GM18873 (cell line): ENCODE measurements at regions not wholly inside any gene's neighbourhood (a gene's known extent, or its start where the extent isn't known, plus 50 kb on each side); places are given as distances from the start of the nearest gene placed in this dataset.

Experiments used
- ATAC-seq: cut with Tn5 transposase; IDR thresholded peaks from one replicate; pipeline ENCODE4 v1.9.1; 2021; ENCODE audit warnings: mild to moderate bottlenecking, moderate library complexity, moderate number of reproducible peaks; ENCODE audit not compliant: unreplicated experiment, low FRiP score

DNA sequence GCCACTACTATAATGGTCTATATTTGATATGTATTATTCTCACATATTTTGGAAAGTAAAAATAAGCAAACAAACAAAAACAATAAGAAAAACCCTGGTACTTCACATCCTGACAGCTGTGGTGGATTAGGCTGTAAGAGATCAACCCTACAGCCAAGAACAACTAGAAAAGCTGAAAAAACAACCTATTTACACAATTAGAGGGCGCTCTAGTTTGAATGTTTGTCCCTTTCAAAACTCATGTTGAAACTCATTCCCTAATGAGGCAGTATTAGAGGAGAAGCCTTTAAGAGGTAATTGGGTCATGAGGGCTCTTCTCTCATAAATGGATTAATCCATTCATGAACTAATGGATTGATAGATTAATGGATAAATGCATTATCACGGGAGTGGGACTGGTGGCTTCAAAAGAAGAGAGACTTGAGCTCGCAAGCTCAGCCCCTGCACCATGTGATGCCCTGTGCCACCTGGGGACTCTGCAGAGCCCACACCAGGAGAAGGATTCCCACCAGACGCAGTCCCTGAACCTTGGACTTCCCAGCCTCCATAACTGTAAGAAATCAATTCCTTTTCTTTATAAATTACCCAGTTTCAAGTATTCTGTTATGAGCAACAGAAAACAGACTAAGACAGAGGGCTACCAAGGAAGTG is 733.9 kb upstream of the ARGLU1 start:
- ATAC-seq, result no peak

- ATAC-seq, result no peak
These were observed 731.8 kb upstream of the ARGLU1 start for GRCh38 chr13:107299717-107300116.

DNA sequence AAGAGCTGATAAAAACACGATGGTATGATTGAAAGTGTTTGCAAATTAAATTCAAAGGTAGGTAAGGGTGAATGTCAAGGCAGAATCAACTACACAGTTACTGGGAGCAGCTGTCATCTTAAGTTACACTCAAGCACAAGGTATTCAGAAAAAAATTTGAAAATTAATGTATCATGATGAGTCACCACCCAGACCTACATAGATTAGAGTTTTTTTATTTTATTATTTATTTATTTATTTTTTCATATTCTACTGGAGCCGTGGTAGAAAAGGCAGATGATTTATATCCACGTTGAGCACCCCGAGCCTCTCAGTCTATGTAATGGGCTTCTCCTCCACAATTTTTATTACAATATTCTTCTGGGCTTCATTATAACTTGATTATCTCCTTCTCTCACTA is 728.9 kb upstream of the ARGLU1 start:
- no peak for ATAC-seq

GRCh38 chr13:107295416-107296140 is 727.6 kb upstream of the ARGLU1 start:
- no peak for ATAC-seq

DNA sequence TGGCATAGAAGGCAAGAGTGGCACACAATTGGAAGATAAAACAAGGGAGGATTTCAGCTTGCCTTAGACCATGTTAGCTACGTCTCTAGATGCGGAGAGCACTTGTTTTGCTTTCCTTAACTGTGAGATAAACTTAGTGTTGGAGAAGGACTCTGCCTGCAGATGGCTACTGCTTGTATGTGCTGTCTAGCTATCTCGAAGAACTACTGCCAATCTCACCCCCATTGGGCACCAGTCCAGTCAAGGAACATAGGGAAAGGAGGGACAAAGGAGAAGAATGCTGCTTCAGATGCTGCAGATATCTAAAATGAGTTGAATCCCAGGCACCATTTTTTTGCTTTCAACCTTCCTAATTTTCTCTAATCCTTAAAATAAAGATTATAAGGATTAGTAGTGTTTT is 726.0 kb upstream of the ARGLU1 start:
- ATAC-seq, result no peak

- no peak for ATAC-seq
These were observed 723.9 kb upstream of the ARGLU1 start for GRCh38 chr13:107291875-107292274.

- ATAC-seq, result no peak
These were observed 721.6 kb upstream of the ARGLU1 start for GRCh38 chr13:107289540-107289939.

- ATAC-seq, result no peak
These were observed 716.2 kb upstream of the ARGLU1 start for GRCh38 chr13:107284173-107284572.

GRCh38 chr13:107277911-107278310 is 710.0 kb upstream of the ARGLU1 start:
- ATAC-seq, result no peak

DNA sequence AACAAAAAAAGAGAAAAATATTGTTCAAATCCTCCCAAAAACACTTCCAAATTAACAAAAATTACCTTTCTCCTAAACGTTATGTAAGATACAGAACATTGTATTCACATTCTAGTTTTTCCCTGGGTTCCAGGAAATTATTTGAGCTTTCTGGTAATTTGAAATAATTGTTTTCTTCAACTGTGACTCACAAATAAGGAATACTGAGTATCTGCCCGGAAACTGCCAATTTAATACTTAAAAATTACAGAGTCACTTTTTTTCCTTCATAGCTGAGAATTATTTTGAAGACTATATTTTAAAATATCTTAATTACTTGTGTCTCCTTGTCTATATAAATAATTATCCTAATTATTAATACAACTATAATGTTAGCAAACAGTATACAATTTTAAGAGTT is 709.0 kb upstream of the ARGLU1 start:
- no peak for ATAC-seq

- no peak for ATAC-seq
These were observed 708.1 kb upstream of the ARGLU1 start for GRCh38 chr13:107275945-107276614.

GRCh38 chr13:107275312-107275711 is 707.4 kb upstream of the ARGLU1 start:
- no peak for ATAC-seq

GRCh38 chr13:107271227-107271626 is 703.3 kb upstream of the ARGLU1 start:
- ATAC-seq, result no peak

- ATAC-seq, result no peak
These were observed 698.7 kb upstream of the ARGLU1 start for GRCh38 chr13:107266657-107267056.

DNA sequence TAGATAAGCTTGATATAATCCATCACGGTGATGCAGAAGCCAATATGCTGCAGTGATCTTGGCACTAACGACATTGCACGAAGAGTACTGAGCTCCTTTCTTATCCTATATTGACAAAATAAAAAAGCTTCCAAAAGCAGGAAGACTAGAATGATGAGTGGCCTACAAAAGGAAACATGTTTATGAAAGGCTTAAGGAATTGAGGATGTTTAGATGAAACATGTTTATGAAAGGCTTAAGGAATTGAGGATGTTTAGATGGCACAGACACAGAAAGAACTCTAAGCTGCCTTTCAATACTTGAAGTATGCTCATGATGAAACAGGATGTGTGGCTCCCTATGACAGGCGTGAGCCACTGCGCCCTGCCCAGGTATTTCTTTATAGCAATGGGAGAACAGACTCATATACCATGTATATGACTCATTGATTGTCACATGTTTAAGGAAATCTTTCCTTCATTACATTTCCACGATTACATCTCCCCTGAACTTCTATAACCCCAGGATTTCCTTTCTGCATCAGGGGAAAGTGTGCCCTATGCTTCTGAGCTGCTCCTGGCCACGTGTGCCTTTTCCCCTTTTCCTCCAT is 690.8 kb upstream of the ARGLU1 start:
- no peak for ATAC-seq

DNA sequence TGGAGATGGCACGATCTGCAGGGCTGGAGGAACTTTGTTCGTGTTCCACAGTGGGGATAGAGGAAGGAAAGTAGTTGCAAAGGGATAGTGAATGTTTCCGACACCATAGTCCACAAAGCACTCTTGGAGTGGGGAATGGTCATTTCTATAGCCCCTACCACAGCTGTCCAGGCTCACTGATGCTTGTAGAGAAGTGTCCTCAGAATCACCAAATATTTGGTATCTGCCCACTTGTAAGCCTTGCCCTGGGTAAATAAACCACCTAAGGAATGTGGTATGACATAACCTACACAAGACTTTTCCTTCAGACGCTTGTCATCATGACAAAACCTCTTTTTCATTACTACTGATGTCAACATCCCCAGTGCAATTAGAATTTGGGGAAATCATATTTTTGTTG is 686.5 kb upstream of the ARGLU1 start:
- ATAC-seq, result no peak

GRCh38 chr13:107252428-107252827 is 684.5 kb upstream of the ARGLU1 start:
- no peak for ATAC-seq

DNA sequence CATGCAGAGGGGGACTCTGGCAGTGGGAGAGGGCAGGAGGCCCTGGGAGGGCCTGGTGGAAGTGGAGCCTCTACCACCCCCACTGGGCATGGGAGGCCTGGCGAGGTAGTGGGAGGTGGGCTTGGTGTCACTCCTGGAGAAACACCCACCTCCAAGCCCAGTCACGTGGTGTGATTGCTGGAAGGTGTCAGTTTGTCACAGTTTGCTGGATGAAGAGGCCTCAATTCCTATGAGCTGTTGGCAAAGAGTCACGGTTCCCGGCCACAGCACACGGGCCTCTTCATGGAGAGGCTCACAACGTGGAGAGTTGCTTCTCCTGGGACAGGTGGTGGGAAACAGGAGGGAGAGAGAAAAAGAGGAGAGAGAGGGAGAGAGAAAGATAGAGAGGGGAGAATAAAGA is 684.1 kb upstream of the ARGLU1 start:
- ATAC-seq, result no peak

DNA sequence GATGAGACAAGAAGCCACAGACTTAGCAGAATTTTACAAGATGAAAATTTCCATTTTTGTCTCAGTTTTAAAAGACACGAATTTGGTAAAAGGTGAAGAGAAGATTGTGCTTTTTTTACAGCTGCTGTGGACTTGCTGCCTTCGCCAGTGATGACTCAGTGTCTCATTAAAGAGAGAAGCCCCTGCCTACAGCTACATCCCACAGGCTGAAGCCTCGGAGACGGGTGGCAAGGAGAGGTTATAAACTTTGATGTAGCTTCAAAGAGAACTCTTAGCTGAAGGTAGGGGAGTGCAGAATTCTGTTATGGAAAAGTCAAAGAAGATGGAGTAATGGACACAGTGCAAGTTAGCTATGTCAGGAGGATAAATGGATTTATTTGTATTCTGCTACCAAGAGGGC is 683.4 kb upstream of the ARGLU1 start:
- no peak for ATAC-seq

DNA sequence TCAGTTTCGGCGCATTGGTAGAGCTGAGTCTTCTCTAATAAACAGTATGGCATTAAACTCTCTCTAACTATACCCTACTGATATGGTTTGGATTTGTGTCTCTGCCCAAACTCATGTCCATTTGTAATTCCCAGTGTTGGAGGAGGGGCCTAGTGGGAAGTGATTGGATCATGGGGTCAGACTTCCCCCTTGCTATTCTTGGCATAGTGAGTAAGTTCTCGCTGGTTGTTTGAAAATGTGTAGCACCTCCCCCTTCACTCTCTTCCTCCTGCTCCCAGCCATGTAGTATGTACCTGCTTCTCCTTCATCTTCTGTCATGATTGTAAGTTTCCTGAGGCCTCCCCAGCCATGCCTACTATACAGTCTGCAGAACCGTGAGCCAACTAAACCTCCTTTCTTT is 682.7 kb upstream of the ARGLU1 start:
- no peak for ATAC-seq

- no peak for ATAC-seq
These were observed 676.3 kb upstream of the ARGLU1 start for GRCh38 chr13:107244241-107244640.
